SK-N-SH treated with all-trans-retinoic acid at 6 μM for 48 hours (cell line): ENCODE measurements at regions not wholly inside any gene's neighbourhood (a gene's known extent, or its start where the extent isn't known, plus 50 kb on each side); places are given as distances from the start of the nearest gene placed in this dataset.

Experiments
- ATAC-seq: fragments of 200-7000 bp; cut with Tn5 transposase; 3 replicates; pipeline ENCODE4 v1.9.1; 2020; ENCODE audit warnings: mild to moderate bottlenecking, moderate library complexity
- ARNTL ChIP-seq: fragments of 450-650 bp; formaldehyde crosslinking; IDR thresholded peaks from 2 replicates; pipeline ENCODE4 v1.5.0; 2020; ENCODE audit warnings: low read depth, mild to moderate bottlenecking, moderate library complexity, borderline replicate concordance
- CSDC2 ChIP-seq: fragments of 250-450 bp; sonication (Bioruptor Pico); IDR thresholded peaks from 2 replicates; pipeline ENCODE4 v1.5.0; 2020; ENCODE audit warnings: mild to moderate bottlenecking, moderate library complexity
- ESRRG ChIP-seq: fragments of 250-450 bp; sonication (Bioruptor Pico); IDR thresholded peaks from 2 replicates; pipeline ENCODE4 v1.6.1; 2021; ENCODE audit warnings: mild to moderate bottlenecking
- GLIS3 ChIP-seq: fragments of 250-450 bp; sonication (Bioruptor Pico); IDR thresholded peaks from 2 replicates; pipeline ENCODE4 v1.5.0; 2020; ENCODE audit warnings: mild to moderate bottlenecking, moderate library complexity
- ISL1 ChIP-seq: fragments of 250-450 bp; sonication (Bioruptor Pico); IDR thresholded peaks from 2 replicates; pipeline ENCODE4 v2.1.2; 2022; ENCODE audit warnings: mild to moderate bottlenecking, moderate library complexity
- OSR1 ChIP-seq: fragments of 250-450 bp; sonication (Bioruptor Pico); IDR thresholded peaks from 2 replicates; pipeline ENCODE4 v1.8.0; 2022; ENCODE audit warnings: moderate library complexity, mild to moderate bottlenecking, inconsistent platforms
- POU6F1 ChIP-seq: fragments of 250-450 bp; sonication (Bioruptor Pico); IDR thresholded peaks from 2 replicates; pipeline ENCODE4 v1.8.0; 2021; ENCODE audit warnings: low read depth, mild to moderate bottlenecking, moderate library complexity, borderline replicate concordance
- RARB ChIP-seq: fragments of 250-450 bp; sonication (Bioruptor Pico); IDR thresholded peaks from 2 replicates; pipeline ENCODE4 v1.8.0; 2021; ENCODE audit warnings: mild to moderate bottlenecking, moderate library complexity
- SNAI2 ChIP-seq: fragments of 250-450 bp; sonication (Bioruptor Pico); IDR thresholded peaks from 2 replicates; pipeline ENCODE4 v1.5.0; 2020; ENCODE audit warnings: mild to moderate bottlenecking, moderate library complexity
- TCF4 ChIP-seq: fragments of 250-450 bp; sonication (Bioruptor Pico); IDR thresholded peaks from 2 replicates; pipeline ENCODE4 v1.8.0; 2021; ENCODE audit warnings: mild to moderate bottlenecking, moderate library complexity, borderline replicate concordance
- TOX ChIP-seq: fragments of 250-450 bp; sonication (Bioruptor Pico); IDR thresholded peaks from 2 replicates; pipeline ENCODE4 v1.8.0; 2021; ENCODE audit warnings: mild to moderate bottlenecking, moderate library complexity, borderline replicate concordance
- TSHZ2 ChIP-seq: fragments of 250-450 bp; sonication (Bioruptor Pico); IDR thresholded peaks from 2 replicates; pipeline ENCODE4 v1.5.0; 2020; ENCODE audit warnings: mild to moderate bottlenecking, moderate library complexity
- ZC3H10 ChIP-seq: fragments of 250-450 bp; sonication (Bioruptor Pico); IDR thresholded peaks from 2 replicates; pipeline ENCODE4 v1.5.1; 2021; ENCODE audit warnings: mild to moderate bottlenecking, moderate library complexity
- ZFP3 ChIP-seq: fragments of 250-450 bp; sonication (Bioruptor Pico); IDR thresholded peaks from 2 replicates; pipeline ENCODE4 v1.5.0; 2020; ENCODE audit warnings: mild to moderate bottlenecking, moderate library complexity
- ZFP30 ChIP-seq: fragments of 450-650 bp; formaldehyde crosslinking; IDR thresholded peaks from 2 replicates; pipeline ENCODE4 v1.5.0; 2022; ENCODE audit warnings: mild to moderate bottlenecking, moderate library complexity
- ZNF565 ChIP-seq: fragments of 450-650 bp; formaldehyde crosslinking; conservative IDR thresholded peaks from 2 replicates; pipeline ENCODE4 v1.5.0; 2020; ENCODE audit warnings: low read depth, mild to moderate bottlenecking, moderate library complexity
- ZNF70 ChIP-seq: fragments of 450-650 bp; formaldehyde crosslinking; IDR thresholded peaks from 2 replicates; pipeline ENCODE4 v1.5.0; 2020; ENCODE audit warnings: mild to moderate bottlenecking, moderate library complexity
- TF ChIP-seq, protein P1 (sequence below): fragments of 250-450 bp; sonication (Bioruptor Pico); IDR thresholded peaks from 2 replicates; pipeline ENCODE4 v1.5.1; 2021; ENCODE audit warnings: mild to moderate bottlenecking, moderate library complexity
- TF ChIP-seq, protein P2 (sequence below): fragments of 250-450 bp; sonication (Bioruptor Pico); IDR thresholded peaks from 2 replicates; pipeline ENCODE4 v1.5.1; 2020; ENCODE audit warnings: low read depth, mild to moderate bottlenecking, moderate library complexity
- TF ChIP-seq, protein P3 (sequence below): fragments of 250-450 bp; sonication (Bioruptor Pico); IDR thresholded peaks from 2 replicates; pipeline ENCODE4 v1.8.0; 2020; ENCODE audit warnings: mild to moderate bottlenecking, moderate library complexity, borderline replicate concordance

GRCh38 chr20:56730003-56730402, 100.9 kb downstream of the TFAP2C start:
- TF ChIP-seq TSHZ2 (CRISPR knock-in tag) (no peak), POU6F1 (CRISPR knock-in tag) (no peak), ISL1 (no peak), ZFP30 (CRISPR knock-in tag) (no peak), RARB (CRISPR knock-in tag) (no peak), OSR1 (CRISPR knock-in tag) (no peak), CSDC2 (CRISPR knock-in tag) (no peak), ZNF565 (CRISPR knock-in tag) (no peak), TOX (no peak), TCF4 (CRISPR knock-in tag) (no peak), ZFP3 (no peak), GLIS3 (CRISPR knock-in tag) (no peak), ZC3H10 (CRISPR knock-in tag) (no peak), SNAI2 (CRISPR knock-in tag) (no peak), ESRRG (CRISPR knock-in tag) (no peak)
- TF ChIP-seq, protein P1, sequence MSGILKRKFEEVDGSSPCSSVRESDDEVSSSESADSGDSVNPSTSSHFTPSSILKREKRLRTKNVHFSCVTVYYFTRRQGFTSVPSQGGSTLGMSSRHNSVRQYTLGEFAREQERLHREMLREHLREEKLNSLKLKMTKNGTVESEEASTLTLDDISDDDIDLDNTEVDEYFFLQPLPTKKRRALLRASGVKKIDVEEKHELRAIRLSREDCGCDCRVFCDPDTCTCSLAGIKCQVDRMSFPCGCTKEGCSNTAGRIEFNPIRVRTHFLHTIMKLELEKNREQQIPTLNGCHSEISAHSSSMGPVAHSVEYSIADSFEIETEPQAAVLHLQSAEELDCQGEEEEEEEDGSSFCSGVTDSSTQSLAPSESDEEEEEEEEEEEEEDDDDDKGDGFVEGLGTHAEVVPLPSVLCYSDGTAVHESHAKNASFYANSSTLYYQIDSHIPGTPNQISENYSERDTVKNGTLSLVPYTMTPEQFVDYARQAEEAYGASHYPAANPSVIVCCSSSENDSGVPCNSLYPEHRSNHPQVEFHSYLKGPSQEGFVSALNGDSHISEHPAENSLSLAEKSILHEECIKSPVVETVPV, result no peak
- TF ChIP-seq, protein P2, sequence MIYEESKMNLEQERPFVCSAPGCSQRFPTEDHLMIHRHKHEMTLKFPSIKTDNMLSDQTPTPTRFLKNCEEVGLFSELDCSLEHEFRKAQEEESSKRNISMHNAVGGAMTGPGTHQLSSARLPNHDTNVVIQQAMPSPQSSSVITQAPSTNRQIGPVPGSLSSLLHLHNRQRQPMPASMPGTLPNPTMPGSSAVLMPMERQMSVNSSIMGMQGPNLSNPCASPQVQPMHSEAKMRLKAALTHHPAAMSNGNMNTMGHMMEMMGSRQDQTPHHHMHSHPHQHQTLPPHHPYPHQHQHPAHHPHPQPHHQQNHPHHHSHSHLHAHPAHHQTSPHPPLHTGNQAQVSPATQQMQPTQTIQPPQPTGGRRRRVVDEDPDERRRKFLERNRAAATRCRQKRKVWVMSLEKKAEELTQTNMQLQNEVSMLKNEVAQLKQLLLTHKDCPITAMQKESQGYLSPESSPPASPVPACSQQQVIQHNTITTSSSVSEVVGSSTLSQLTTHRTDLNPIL, result no peak
- ATAC-seq, result no peak

DNA sequence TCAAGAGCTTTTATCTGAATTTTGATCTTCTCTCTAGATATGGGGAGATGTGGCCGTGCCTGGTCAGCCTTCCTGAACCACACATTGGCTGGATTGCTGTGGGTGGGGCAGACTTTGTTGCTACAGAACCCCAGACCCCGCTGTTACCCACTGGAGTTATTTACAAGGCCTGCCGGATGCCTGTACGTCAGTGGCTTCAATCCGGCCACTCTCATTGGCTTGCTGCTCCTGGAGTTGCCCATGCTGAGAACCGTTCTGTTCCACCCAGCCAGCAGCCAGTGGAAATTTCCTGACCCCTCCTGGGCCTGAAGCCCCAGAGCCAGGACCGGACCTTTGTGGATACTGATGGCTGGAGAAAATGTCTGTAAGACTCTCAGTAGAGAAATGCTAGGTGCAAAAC, 101.9 kb downstream of the TFAP2C start:
- TF ChIP-seq TOX (no peak), RARB (CRISPR knock-in tag) (no peak), TSHZ2 (CRISPR knock-in tag) (no peak), ARNTL (CRISPR knock-in tag) (no peak), TCF4 (CRISPR knock-in tag) (no peak), POU6F1 (CRISPR knock-in tag) (no peak), ISL1 (no peak), CSDC2 (CRISPR knock-in tag) (no peak), ZNF70 (no peak)
- TF ChIP-seq, protein P1, result no peak
- TF ChIP-seq, protein P3, sequence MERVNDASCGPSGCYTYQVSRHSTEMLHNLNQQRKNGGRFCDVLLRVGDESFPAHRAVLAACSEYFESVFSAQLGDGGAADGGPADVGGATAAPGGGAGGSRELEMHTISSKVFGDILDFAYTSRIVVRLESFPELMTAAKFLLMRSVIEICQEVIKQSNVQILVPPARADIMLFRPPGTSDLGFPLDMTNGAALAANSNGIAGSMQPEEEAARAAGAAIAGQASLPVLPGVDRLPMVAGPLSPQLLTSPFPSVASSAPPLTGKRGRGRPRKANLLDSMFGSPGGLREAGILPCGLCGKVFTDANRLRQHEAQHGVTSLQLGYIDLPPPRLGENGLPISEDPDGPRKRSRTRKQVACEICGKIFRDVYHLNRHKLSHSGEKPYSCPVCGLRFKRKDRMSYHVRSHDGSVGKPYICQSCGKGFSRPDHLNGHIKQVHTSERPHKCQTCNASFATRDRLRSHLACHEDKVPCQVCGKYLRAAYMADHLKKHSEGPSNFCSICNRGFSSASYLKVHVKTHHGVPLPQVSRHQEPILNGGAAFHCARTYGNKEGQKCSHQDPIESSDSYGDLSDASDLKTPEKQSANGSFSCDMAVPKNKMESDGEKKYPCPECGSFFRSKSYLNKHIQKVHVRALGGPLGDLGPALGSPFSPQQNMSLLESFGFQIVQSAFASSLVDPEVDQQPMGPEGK (CRISPR knock-in tag), result no peak
- TF ChIP-seq, protein P2, result no peak
- TF ChIP-seq, all 23 proteins: peak for 0
- ATAC-seq, result no peak
